OCI-LY3 (cell line): ENCODE measurements at regions not wholly inside any gene's neighbourhood (a gene's known extent, or its start where the extent isn't known, plus 50 kb on each side); places are given as distances from the start of the nearest gene placed in this dataset.

Experiments used
- H2AFZ ChIP-seq: fragments of 200-600, 300-600 bp; shearing (Covaris generic); 2 replicates; pipeline ENCODE4 v1.6.0; 2014; ENCODE audit warnings: antibody characterized with exemption, low read depth, low read length
- H3K27ac ChIP-seq: fragments of 200-600, 300-600 bp; sonication (generic); 2 replicates; pipeline ENCODE4 v1.5.1; 2014; ENCODE audit warnings: mild to moderate bottlenecking, low read length, moderate library complexity, mixed read lengths
- H3K27me3 ChIP-seq: fragments of 200-600, 300-600 bp; sonication (generic); 2 replicates; pipeline ENCODE4 v1.6.1; 2014; ENCODE audit warnings: low read depth, low read length, mixed read lengths
- H3K36me3 ChIP-seq: fragments of 200-600, 300-600 bp; sonication (generic); replicated peaks from 2 replicates; pipeline ENCODE3; 2014; ENCODE audit warnings: low read depth, low read length, mixed read lengths
- H3K4me1 ChIP-seq: fragments of 300-600, 200-600 bp; sonication (generic); 2 replicates; pipeline ENCODE4 v1.6.1; 2014; ENCODE audit warnings: low read length, mixed read lengths
- H3K4me2 ChIP-seq: fragments of 200-600, 300-600 bp; sonication (generic); 2 replicates; pipeline ENCODE4 v1.6.1; 2014; ENCODE audit warnings: low read length, mixed read lengths
- H3K4me3 ChIP-seq: fragments of 300-600, 200-600 bp; sonication (generic); 2 replicates; pipeline ENCODE4 v1.5.1; 2014; ENCODE audit warnings: antibody characterized with exemption, mild to moderate bottlenecking, low read length, moderate library complexity
- H3K79me2 ChIP-seq: fragments of 300-600, 200-600 bp; shearing (Covaris generic); 2 replicates; pipeline ENCODE4 v1.6.1; 2014; ENCODE audit warnings: mild to moderate bottlenecking, low read length, mixed read lengths
- H3K9ac ChIP-seq: fragments of 300-600, 200-600 bp; shearing (Covaris generic); 2 replicates; pipeline ENCODE4 v1.6.0; 2014; ENCODE audit warnings: mild to moderate bottlenecking, low read length, moderate library complexity
- H3K9me3 ChIP-seq: fragments of 200-600, 300-600 bp; shearing (Covaris generic); 2 replicates; pipeline ENCODE4 v1.6.1; 2014; ENCODE audit warnings: low read length, mixed read lengths; ENCODE audit not compliant: insufficient read depth
- H4K20me1 ChIP-seq: fragments of 200-600, 300-600 bp; sonication (generic); 2 replicates; pipeline ENCODE4 v1.6.1; 2016; ENCODE audit warnings: low read length, mixed read lengths; ENCODE audit not compliant: insufficient read depth
- EZH2phosphoT487 ChIP-seq: fragments of 200-600 bp; shearing (Covaris generic); IDR thresholded peaks from 2 replicates; pipeline ENCODE4 v1.6.1; 2018; ENCODE audit warnings: antibody characterized with exemption, mixed run types, low read depth
- TF ChIP-seq, protein P1 (sequence below): fragments of 200-600, 300-600 bp; sonication (generic); IDR thresholded peaks from 2 replicates; pipeline ENCODE4 v1.5.1; 2014; ENCODE audit warnings: antibody characterized with exemption, low read length, low read depth

DNA sequence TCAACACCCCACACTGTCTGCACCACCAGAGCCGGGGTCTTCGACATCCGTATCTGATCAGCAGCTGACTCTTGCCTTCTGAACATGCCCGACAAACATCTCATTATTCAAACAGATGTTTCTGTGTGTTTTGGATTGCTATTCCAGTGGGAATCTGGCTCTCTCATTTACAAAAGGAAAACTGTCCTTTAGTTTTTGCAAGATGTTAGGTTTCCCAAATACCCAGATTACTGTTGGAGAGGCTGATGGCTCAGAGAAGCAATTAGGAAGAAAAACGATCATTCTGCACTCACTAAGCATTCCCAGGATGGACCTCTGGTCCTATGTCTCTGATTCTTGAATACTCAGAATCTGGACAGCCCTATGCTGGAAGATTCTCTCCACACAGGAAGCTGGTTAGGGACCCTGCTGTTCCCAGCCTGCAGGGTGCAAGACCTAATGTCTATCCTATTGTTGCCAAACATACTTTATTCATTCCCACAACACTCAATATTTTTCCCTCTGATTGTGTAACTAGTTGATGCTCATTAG, 532.9 kb downstream of the CDH26 start:
- Histone ChIP-seq H3K4me1 (no peaks in the 10 kb centered on the region), H3K27ac (no peak overlapping the region), H3K9me3 (no peaks in the 10 kb centered on the region), H3K36me3 (no peaks in the 10 kb centered on the region), H3K4me3 (no peak overlapping the region), H4K20me1 (no peaks in the 10 kb centered on the region), H3K9ac (no peak overlapping the region), H3K4me2 (no peak overlapping the region), H3K27me3 (peaks cover 13% of the 10 kb centered on the region; the same call in 1 of the 2 replicates), H2AFZ (no peak overlapping the region), H3K79me2 (no peaks in the 10 kb centered on the region)
- TF ChIP-seq, protein P1, sequence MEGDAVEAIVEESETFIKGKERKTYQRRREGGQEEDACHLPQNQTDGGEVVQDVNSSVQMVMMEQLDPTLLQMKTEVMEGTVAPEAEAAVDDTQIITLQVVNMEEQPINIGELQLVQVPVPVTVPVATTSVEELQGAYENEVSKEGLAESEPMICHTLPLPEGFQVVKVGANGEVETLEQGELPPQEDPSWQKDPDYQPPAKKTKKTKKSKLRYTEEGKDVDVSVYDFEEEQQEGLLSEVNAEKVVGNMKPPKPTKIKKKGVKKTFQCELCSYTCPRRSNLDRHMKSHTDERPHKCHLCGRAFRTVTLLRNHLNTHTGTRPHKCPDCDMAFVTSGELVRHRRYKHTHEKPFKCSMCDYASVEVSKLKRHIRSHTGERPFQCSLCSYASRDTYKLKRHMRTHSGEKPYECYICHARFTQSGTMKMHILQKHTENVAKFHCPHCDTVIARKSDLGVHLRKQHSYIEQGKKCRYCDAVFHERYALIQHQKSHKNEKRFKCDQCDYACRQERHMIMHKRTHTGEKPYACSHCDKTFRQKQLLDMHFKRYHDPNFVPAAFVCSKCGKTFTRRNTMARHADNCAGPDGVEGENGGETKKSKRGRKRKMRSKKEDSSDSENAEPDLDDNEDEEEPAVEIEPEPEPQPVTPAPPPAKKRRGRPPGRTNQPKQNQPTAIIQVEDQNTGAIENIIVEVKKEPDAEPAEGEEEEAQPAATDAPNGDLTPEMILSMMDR: no peak
- TF ChIP-seq EZH2phosphoT487: no peak

DNA sequence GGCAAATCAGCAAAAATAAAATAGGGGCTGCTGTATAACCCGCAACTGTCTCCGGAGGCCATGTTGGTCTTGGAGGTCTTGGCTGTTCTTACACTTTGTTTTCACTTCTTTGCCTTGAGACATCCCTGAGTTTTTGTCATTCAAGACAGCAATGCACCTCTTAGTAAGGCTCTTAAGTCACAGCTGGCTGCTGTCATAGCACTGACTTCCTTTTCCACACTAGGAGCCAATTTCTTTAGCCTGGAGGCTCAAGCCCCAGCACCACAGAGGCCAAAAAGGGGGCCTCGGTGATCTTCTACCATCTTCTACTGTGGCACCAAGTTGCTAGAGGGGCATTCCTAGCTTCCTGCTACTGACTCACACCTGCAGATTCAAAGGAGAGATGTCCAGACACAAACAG, 536.3 kb downstream of the CDH26 start:
- TF ChIP-seq EZH2phosphoT487: no peak
- TF ChIP-seq, protein P1: no peak
- no peaks in the 10 kb centered on the region for H3K9me3 ChIP-seq

DNA sequence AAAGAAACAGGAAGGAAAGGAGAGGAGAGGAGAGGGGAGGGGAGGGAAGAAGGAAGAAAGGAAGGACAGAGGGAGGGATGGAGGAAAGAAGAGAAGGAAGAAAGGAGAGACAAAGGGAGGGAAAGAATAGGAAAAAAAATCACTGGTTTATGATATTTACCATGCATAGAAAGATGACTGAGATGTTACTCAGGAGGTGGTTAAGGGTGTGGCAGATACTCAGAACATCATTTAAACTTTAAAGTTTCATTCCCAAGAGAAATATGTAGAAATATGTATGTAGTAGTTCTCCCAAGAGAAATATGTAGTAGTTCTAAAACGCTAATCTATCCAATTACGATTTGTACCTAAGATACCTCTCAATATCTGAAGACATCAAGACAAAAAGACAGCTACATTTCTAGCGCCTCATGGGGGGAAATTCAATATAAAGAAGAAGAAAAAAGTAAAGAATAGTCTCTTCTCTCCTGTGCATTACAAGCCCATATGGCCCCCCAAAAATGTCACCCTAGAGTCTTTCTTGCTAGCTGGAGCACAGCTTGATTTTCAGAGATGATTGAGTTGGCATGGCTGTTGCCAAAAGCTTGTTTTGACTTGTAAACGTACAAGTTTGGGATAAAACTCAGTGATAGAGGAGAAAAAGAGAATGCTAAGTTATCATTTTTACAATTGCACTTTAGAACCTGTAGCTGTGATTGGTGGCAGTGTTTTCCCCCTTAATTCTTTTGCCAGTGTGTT, 539.2 kb downstream of the CDH26 start:
- H2AFZ ChIP-seq: no peak overlapping the region
- no peak overlapping the region for H3K9ac ChIP-seq
- H3K4me1 ChIP-seq: no peaks in the 10 kb centered on the region
- peaks cover 13% of the 10 kb centered on the region; the same call in 1 of the 2 replicates for H3K27me3 ChIP-seq
- no peak overlapping the region for H3K4me3 ChIP-seq
- no peaks in the 10 kb centered on the region for H4K20me1 ChIP-seq
- H3K27ac ChIP-seq: no peak overlapping the region
- no peak overlapping the region for H3K4me2 ChIP-seq
- H3K36me3 ChIP-seq: no peaks in the 10 kb centered on the region
- H3K79me2 ChIP-seq: no peaks in the 10 kb centered on the region
- no peaks in the 10 kb centered on the region for H3K9me3 ChIP-seq
- no peak for TF ChIP-seq EZH2phosphoT487
- TF ChIP-seq, protein P1: no peak

More for the DNA sequence above, 536.3 kb downstream of the CDH26 start:
- H3K4me3 ChIP-seq: no peak overlapping the region
- H3K27me3 ChIP-seq: peaks cover 13% of the 10 kb centered on the region; the same call in 1 of the 2 replicates
- no peaks in the 10 kb centered on the region for H3K36me3 ChIP-seq
- H3K4me1 ChIP-seq: no peaks in the 10 kb centered on the region
- no peaks in the 10 kb centered on the region for H4K20me1 ChIP-seq
- H3K9ac ChIP-seq: no peak overlapping the region
- no peaks in the 10 kb centered on the region for H3K79me2 ChIP-seq
- H3K4me2 ChIP-seq: no peak overlapping the region
- no peak overlapping the region for H2AFZ ChIP-seq
- no peak overlapping the region for H3K27ac ChIP-seq

DNA sequence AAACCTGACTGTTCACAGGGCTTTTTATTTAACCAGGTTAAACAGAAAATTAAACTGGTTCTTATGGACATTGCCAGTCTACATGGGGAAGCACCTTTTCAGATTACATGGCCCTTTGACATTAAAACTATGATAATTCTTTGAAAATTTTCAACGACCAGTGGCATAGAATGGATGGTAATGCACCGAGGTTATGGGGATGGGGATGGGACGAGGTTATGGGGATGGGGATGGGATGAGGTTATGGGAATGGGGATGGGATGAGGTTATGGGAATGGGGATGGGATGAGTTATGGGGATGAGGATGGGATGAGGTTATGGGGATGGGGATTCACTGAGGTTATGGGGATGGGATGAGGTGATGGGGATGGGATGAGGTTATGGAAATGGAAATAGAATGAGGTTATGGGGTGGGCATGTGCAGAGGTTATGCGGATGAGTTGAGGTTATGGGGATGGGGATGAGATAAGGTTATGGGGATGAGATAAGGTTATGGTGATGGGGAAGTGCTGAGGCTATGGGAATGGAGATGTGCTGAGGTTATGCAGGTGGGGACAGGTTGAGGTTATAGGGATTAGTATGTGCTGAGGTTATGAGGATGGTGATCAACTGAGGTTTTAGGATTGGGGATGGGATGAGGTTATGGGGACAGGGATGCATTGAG, 541.9 kb downstream of the CDH26 start:
- Histone ChIP-seq H3K27me3 (peaks cover 6% of the 10 kb centered on the region; the same call in 1 of the 2 replicates), H3K79me2 (no peaks in the 10 kb centered on the region), H3K27ac (no peak overlapping the region), H3K4me1 (no peaks in the 10 kb centered on the region), H3K4me2 (no peak overlapping the region), H4K20me1 (no peaks in the 10 kb centered on the region), H2AFZ (no peak overlapping the region), H3K4me3 (no peak overlapping the region), H3K9me3 (no peaks in the 10 kb centered on the region), H3K36me3 (no peaks in the 10 kb centered on the region), H3K9ac (no peak overlapping the region)
- TF ChIP-seq EZH2phosphoT487: no peak
- TF ChIP-seq, protein P1: no peak
